IMR-90 (cell line): ENCODE measurements at regions not wholly inside any gene's neighbourhood (a gene's known extent, or its start where the extent isn't known, plus 50 kb on each side); places are given as distances from the start of the nearest gene placed in this dataset.

Source experiments
- ATAC-seq: fragments of 200-7000 bp; cut with Tn5 transposase; 2 replicates; pipeline ENCODE4 v1.9.1; 2020; ENCODE audit warnings: low read depth, mild to moderate bottlenecking, moderate library complexity
- BruUV-seq: library from RNA; stranded (reverse); fragments of 400-500 nt; replicated peaks from 2 replicates; lab custom pipeline; 2021; lab: Mats Ljungman, UMichigan
- CTCF ChIA-PET: fragments of 300-600 bp; formaldehyde crosslinking; extraction: SDS; loops from one replicate; lab custom pipeline; 2021; ENCODE audit warnings: antibody characterized with exemption; lab: Yijun Ruan, JAX
- POLR2A ChIA-PET: fragments of 300-600 bp; sonication (Branson Sonifier 250); formaldehyde crosslinking; loops from one replicate; lab custom pipeline; 2022; ENCODE audit warnings: antibody characterized with exemption; ENCODE audit not compliant: unreplicated experiment; lab: Charles Lee
- DNase-seq: peaks from one replicate; pipeline ENCODE4 v3.0.0; 2013
- H2AFZ ChIP-seq: replicated peaks from 2 replicates; pipeline ENCODE3; 2013; ENCODE audit warnings: low read length, mild to moderate bottlenecking; ENCODE audit not compliant: poor library complexity
- H2AK5ac ChIP-seq: 2 replicates; pipeline ENCODE4 v1.6.1; 2013; ENCODE audit warnings: low read depth, low read length, inconsistent platforms
- H2AK9ac ChIP-seq: replicated peaks from 2 replicates; pipeline ENCODE3; 2013; ENCODE audit warnings: mild to moderate bottlenecking, low read depth, low read length, moderate library complexity; ENCODE audit not compliant: poor library complexity
- H2BK120ac ChIP-seq: 2 replicates; pipeline ENCODE4 v1.6.1; 2013; ENCODE audit warnings: low read depth, low read length, inconsistent platforms
- H2BK15ac ChIP-seq: 3 replicates; pipeline ENCODE4 v1.6.1; 2013; ENCODE audit warnings: low read depth, low read length, inconsistent platforms
- H2BK20ac ChIP-seq: 2 replicates; pipeline ENCODE4 v1.6.1; 2013; ENCODE audit warnings: low read depth, mild to moderate bottlenecking, inconsistent platforms, low read length, moderate library complexity
- H2BK5ac ChIP-seq: 2 replicates; pipeline ENCODE4 v1.6.1; 2013; ENCODE audit warnings: mild to moderate bottlenecking, low read depth, low read length, inconsistent platforms; ENCODE audit not compliant: poor library complexity, severe bottlenecking
- H3K14ac ChIP-seq: replicated peaks from 2 replicates; pipeline ENCODE4 v1.6.1; 2013; ENCODE audit warnings: low read depth, low read length, inconsistent platforms
- H3K18ac ChIP-seq: 2 replicates; pipeline ENCODE4 v1.6.1; 2013; ENCODE audit warnings: low read depth, low read length, control low read depth
- H3K23ac ChIP-seq: 2 replicates; pipeline ENCODE4 v1.6.1; 2013; ENCODE audit warnings: low read depth, low read length, inconsistent platforms
- H3K27ac ChIP-seq: 2 replicates; pipeline ENCODE4 v1.5.1; 2013; ENCODE audit warnings: mild to moderate bottlenecking, control low read depth, low read length; ENCODE audit not compliant: insufficient read depth
- H3K27me3 ChIP-seq: 2 replicates; pipeline ENCODE4 v1.6.1; 2013; ENCODE audit warnings: low read length; ENCODE audit not compliant: control insufficient read depth, insufficient read depth
- H3K36me3 ChIP-seq: 2 replicates; pipeline ENCODE4 v1.6.1; 2013; ENCODE audit warnings: low read length, mixed read lengths; ENCODE audit not compliant: control insufficient read depth, insufficient read depth
- H3K4ac ChIP-seq: 2 replicates; pipeline ENCODE4 v1.6.1; 2013; ENCODE audit warnings: low read depth, low read length, inconsistent platforms
- H3K4me1 ChIP-seq: 2 replicates; pipeline ENCODE4 v1.6.1; 2013; ENCODE audit warnings: low read length, mixed read lengths; ENCODE audit not compliant: control insufficient read depth, insufficient read depth
- H3K4me2 ChIP-seq: 2 replicates; pipeline ENCODE4 v1.6.1; 2013; ENCODE audit warnings: low read depth, mild to moderate bottlenecking, control low read depth, low read length, moderate library complexity
- H3K4me3 ChIP-seq: 2 replicates; pipeline ENCODE4 v1.5.1; 2013; ENCODE audit warnings: low read depth, mild to moderate bottlenecking, control low read depth, low read length, moderate library complexity; ENCODE audit not compliant: insufficient read depth
- H3K56ac ChIP-seq: 2 replicates; pipeline ENCODE4 v1.6.1; 2013; ENCODE audit warnings: low read length, inconsistent platforms; ENCODE audit not compliant: insufficient read depth; ENCODE audit errors: extremely low read depth
- H3K79me1 ChIP-seq, 2 experiments: 2 replicates each; pipeline ENCODE4 v1.6.1; 2013; ENCODE audit warnings: low read length in 2 of 2, inconsistent platforms in 1 of 2, low read depth in 1 of 2
- H3K9ac ChIP-seq: 2 replicates; pipeline ENCODE4 v1.6.1; 2013; ENCODE audit warnings: low read depth, low read length, control low read depth
- H3K9me1 ChIP-seq: 2 replicates; pipeline ENCODE4 v1.6.1; 2013; ENCODE audit warnings: low read length, inconsistent platforms; ENCODE audit not compliant: insufficient read depth
- H3K9me3 ChIP-seq: 2 replicates; pipeline ENCODE4 v1.6.1; 2013; ENCODE audit warnings: low read length; ENCODE audit not compliant: control insufficient read depth, insufficient read depth
- H4K20me1 ChIP-seq: 2 replicates; pipeline ENCODE4 v1.6.1; 2013; ENCODE audit warnings: low read length, inconsistent platforms; ENCODE audit not compliant: insufficient read depth
- H4K5ac ChIP-seq: 2 replicates; pipeline ENCODE4 v1.6.1; 2013; ENCODE audit warnings: mild to moderate bottlenecking, low read depth, low read length, control low read depth
- H4K8ac ChIP-seq, 2 experiments: 2 replicates each; pipeline ENCODE4 v1.6.1; 2013; ENCODE audit warnings: low read depth in 2 of 2, low read length in 2 of 2, control low read depth in 1 of 2, inconsistent platforms in 1 of 2
- H4K91ac ChIP-seq: 2 replicates; pipeline ENCODE4 v1.6.1; 2013; ENCODE audit warnings: low read depth, low read length, inconsistent platforms; ENCODE audit not compliant: insufficient read depth
- BHLHE40 ChIP-seq: fragments of 150-350 bp; IDR thresholded peaks from 2 replicates; pipeline ENCODE4 v1.6.1; 2016; ENCODE audit warnings: mild to moderate bottlenecking, low read depth, low read length
- MAFK ChIP-seq: IDR thresholded peaks from 2 replicates; pipeline ENCODE4 v1.6.1; 2012; ENCODE audit warnings: low read depth, low read length, improper control_type of control experiment
- WGBS, 2 experiments: methylation state at CpG; one replicate each; pipeline versions ENCODE4 v1.1.5 to v1.1.7; 2013; ENCODE audit warnings: missing lambda C conversion rate in 2 of 2; ENCODE audit not compliant: insufficient read length in 1 of 2; ENCODE audit errors: extremely low coverage in 2 of 2; 5-methylcytosine and 5-hydroxymethylcytosine counted together
- dilution Hi-C: fragments of 300-500 bp; cut with HindIII; formaldehyde crosslinking; loops from one replicate; pipeline ENCODE4 v1.14.3; 2018; ENCODE audit warnings: low sequenced_read_pairs; ENCODE audit not compliant: unreplicated experiment
- in situ Hi-C: fragments of 300-500 bp; cut with MboI; formaldehyde crosslinking; loops from 3 replicates; pipeline ENCODE4 v1.14.3; 2019; ENCODE audit warnings: low sequenced_read_pairs, inconsistent platforms, mixed read lengths
- intact Hi-C: fragments of 100-400 bp; cut with micrococcal nuclease; formaldehyde crosslinking; loops from 2 replicates; pipeline ENCODE4 v1.10.0; 2022

DNA sequence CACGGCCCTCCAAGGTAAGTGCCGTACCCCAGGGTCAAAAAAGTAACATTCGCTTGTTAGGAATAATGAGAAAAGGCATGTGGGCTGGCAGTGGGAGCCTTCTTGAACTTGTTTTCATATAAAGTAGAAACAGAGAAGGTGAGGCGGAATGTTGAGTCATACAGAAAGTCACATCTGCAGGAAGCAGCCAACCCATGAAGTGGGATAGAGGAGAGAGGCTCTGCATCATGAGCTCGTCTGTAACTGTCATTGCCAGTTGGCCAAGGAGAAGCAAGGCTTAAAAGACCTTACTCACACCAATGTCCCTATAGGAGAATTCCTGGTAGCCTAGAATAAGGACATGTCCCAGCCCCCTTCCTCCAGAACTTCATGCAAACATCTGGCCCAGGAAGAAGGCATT is 253.3 kb downstream of the BUD13 start:
- ChIA-PET CTCF (no interaction called here), POLR2A (no interaction called here)
- WGBS, 2 experiments, result 83% methylated on average over 1 of the region's 5 CpGs; no CpG with 5 or more reads in 1 of the 2 experiments
- ATAC-seq, result no peak
- intact Hi-C loops, result no loop called here
- dilution Hi-C loops, result no loop called here
- Histone ChIP-seq H3K4me3 (no peak overlapping the region), H4K8ac (no peak overlapping the region), H4K20me1 (no peaks in the 10 kb centered on the region), H3K36me3 (no peaks in the 10 kb centered on the region), H4K91ac (no peak overlapping the region), H3K18ac (no peak overlapping the region), H3K4me1 (no peaks in the 10 kb centered on the region), H3K23ac (no peak overlapping the region), H3K27ac (no peak overlapping the region), H2AK9ac (no peak overlapping the region), H3K14ac (no peak overlapping the region), H2BK15ac (no peak overlapping the region), H4K5ac (no peak overlapping the region), H2AFZ (no peak overlapping the region), H3K9me3 (no peaks in the 10 kb centered on the region), H2BK20ac (no peak overlapping the region), H3K56ac (no peak overlapping the region), H3K27me3 (no peaks in the 10 kb centered on the region), H3K9ac (no peak overlapping the region), H3K79me1 (no peaks in the 10 kb centered on the region), H2BK5ac (no peak overlapping the region), H2AK5ac (no peak overlapping the region), H3K4ac (no peak overlapping the region), H2BK120ac (no peak overlapping the region), H3K4me2 (no peak overlapping the region), H3K9me1 (no peaks in the 10 kb centered on the region)
- DNase-seq, result no peak
- TF ChIP-seq BHLHE40 (no peak), MAFK (no peak)
- no TSS peak for BruUV-seq
- in situ Hi-C loops, result no loop called here
